GM12864 (cell line): ENCODE measurements at regions not wholly inside any gene's neighbourhood (a gene's known extent, or its start where the extent isn't known, plus 50 kb on each side); places are given as distances from the start of the nearest gene placed in this dataset.

ENCODE experiments used
- DNase-seq: peaks from one replicate; pipeline ENCODE4 v3.0.0-alpha.2; 2011; ENCODE audit warnings: low read depth
- H3K4me3 ChIP-seq: 2 replicates; pipeline ENCODE4 v1.5.1; 2011; ENCODE audit warnings: mild to moderate bottlenecking, low read depth, low read length, control low read depth
- CTCF ChIP-seq: IDR thresholded peaks from 2 replicates; pipeline ENCODE4 v1.5.1; 2011; ENCODE audit warnings: low read depth, mild to moderate bottlenecking, moderate library complexity, low read length, control low read depth, inconsistent platforms; ENCODE audit errors: missing control alignments

DNA sequence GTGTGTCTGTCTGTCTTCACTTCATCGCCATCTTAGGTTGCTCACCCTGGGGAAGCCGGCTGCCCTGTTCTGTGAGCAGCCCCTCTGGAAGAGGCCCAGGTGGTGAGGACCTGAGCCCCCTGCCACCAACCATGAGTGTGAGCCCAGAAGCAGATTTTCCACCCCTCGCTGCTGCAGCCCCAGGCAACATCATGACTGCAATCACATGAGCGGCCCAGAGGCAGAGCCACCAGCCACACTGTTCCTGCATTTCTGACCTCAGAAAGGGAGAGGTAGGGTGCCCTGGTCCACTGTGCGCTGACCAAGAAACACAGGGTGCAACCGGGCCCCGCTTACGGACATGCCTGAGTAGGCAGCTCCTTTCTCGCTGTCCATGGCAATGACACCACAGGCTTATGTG is 92.3 kb upstream of the IQSEC1 start:
- TF ChIP-seq CTCF, result no peak
- H3K4me3 ChIP-seq, result no peak overlapping the region
- DNase-seq, result no peak

- no peak for TF ChIP-seq CTCF
- DNase-seq, result no peak
Measured at GRCh38 chr3:13164893-13165492, 91.8 kb upstream of the IQSEC1 start.

DNA sequence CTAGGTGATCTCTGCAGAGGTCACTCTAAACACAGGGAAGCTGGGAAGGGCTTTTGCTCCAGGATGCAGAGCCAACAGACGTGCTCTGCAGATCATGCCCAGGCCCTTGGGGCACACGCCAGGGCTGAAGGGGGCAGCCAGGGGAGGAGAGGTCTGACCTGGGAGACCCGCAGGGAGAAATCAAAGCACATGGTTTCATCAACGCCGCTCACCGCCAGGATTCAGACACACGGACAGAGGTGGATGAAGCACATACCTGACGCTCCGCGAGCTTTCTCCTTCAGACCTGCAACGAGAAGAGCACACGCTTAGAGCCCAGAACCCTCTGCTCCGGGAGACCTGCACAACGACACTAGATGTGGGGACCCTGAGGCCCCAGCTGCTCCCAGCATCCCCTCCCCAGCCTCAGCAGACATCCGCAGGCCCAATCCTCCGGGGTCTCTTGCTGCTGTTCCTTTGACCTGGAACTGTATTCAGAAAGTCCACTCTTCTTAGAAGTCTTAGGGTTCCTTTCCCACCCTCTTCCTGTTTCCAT is 90.7 kb upstream of the IQSEC1 start:
- no peak for DNase-seq
- no peak overlapping the region for H3K4me3 ChIP-seq
- no peak for TF ChIP-seq CTCF

More at GRCh38 chr3:13164893-13165492, 91.8 kb upstream of the IQSEC1 start:
- no peak overlapping the region for H3K4me3 ChIP-seq

- no peak for TF ChIP-seq CTCF
- no peak overlapping the region for H3K4me3 ChIP-seq
Measured at GRCh38 chr3:13162549-13163320, 89.5 kb upstream of the IQSEC1 start.

DNA sequence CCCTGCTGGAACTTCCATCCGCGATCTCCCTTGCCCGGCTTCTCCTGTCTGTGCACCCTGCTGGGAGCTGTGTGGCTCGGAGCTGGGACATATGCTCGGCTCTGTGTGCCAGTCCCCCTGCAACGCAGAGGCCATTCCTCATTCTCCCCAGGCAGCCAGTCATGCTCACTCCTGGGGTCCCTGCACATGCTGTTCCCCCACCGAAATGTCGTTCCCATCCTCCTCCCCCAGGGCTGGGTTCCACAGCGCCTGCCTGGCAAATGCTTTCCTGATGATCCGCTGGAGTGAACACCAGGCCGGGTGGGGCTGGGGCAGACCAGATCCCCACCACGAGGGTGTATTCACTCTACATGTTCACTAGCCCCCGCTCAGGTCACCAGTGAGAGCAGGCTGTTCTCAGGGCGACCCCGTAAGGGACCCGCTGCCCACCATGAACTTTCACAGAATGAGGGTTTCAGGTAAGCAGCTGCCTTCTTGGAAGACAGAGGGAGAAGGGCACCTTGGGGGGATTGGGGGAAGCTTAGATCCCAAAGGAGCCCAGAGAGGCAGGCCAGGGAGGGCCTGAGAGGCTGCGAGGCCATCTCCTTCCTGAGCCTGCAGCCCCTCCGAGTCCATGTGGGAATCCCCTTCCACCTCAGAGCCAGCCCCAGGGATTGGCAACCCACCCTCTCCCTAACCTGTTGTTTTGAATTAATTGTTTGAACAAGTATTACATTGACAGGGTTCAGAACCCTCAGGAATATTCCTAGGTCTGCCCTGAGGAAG is 88.7 kb upstream of the IQSEC1 start:
- TF ChIP-seq CTCF, result no peak
- H3K4me3 ChIP-seq, result no peak overlapping the region
- DNase-seq, result no peak

More at GRCh38 chr3:13162549-13163320, 89.5 kb upstream of the IQSEC1 start:
- DNase-seq, result no peak

DNA sequence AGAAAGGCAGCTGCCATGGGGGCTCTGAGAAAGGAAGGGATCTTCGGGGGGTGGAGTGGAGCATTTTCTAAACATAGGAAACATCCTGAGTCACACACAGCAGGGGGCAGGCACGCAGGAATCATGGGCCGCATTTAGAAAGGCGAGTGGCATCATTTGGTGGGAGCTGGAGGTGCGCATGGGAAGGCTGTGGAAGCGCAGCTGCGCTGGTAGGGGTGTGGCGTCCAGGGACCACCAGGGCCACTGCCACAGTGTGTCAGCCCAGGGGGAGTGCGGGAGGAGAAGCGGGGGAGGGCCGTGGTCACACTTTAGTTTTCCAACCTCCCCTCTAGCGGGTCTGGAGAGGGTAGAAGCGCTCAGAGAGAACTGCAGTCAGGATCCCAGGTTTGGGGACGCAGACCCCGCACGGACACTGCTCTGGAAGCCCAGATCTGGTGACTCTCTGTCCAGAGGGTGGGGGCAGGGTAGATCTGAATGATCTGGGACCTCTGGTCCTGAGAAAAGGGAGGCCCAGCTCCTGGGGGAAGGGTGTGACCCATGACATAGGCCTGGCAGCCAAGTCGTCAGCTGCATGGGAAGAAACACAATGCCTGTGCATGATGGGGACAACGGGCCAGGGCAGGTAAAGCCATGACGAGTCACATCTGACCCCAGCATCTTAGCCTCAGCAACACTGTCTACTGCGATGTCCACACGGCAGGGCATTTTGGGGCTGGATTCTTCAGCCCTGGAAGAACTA is 88.0 kb upstream of the IQSEC1 start:
- TF ChIP-seq CTCF, result no peak
- no peak for DNase-seq
- no peak overlapping the region for H3K4me3 ChIP-seq
